ENCODE measurements at regions not wholly inside any gene's neighbourhood (a gene's known extent, or its start where the extent isn't known, plus 50 kb on each side); places are given as distances from the start of the nearest gene placed in this dataset.

- no CpG with 5 or more reads among the region's 4 CpGs for WGBS, 2 donors (ENCODE audit: extremely low coverage in 2 of 2, insufficient read length in 2 of 2, insufficient replicate concordance in 1 of 2)
These were observed 142.4 kb downstream of the ANXA5 start for GRCh38 chr4:121554382-121554781.

GRCh38 chr4:121551881-121552280, 144.9 kb downstream of the ANXA5 start:
- no peaks in the 10 kb centered on the region for H3K79me1 ChIP-seq (ENCODE audit: low read depth, low read length)
- no peak overlapping the region for H3K23ac ChIP-seq (ENCODE audit: low read depth, low read length, poor library complexity)
- H3K9ac ChIP-seq (ENCODE audit: low read depth, low read length, poor library complexity), result no peak overlapping the region
- H2BK15ac ChIP-seq (ENCODE audit: low read length), result no peak overlapping the region
- no CpG with 5 or more reads among the region's 1 CpG for WGBS, 2 donors (ENCODE audit: extremely low coverage in 2 of 2, insufficient read length in 2 of 2, insufficient replicate concordance in 1 of 2)
- H3K36me3 ChIP-seq (replicated peaks in 1 of 2; ENCODE audit: control insufficient read depth in 2 of 2, insufficient read depth in 2 of 2, low read length in 2 of 2), result no peaks in the 10 kb centered on the region
- H2AK5ac ChIP-seq (ENCODE audit: low read depth, low read length), result no peak overlapping the region
- no peak overlapping the region for H3K27ac ChIP-seq (replicated peaks; ENCODE audit: low read length)
- no peak overlapping the region for H3K4ac ChIP-seq (ENCODE audit: low read length)
- no peak overlapping the region for H2BK5ac ChIP-seq (ENCODE audit: low read length)
- H4K91ac ChIP-seq (ENCODE audit: low read depth, low read length, poor library complexity), result no peak overlapping the region
- no peaks in the 10 kb centered on the region for H3K27me3 ChIP-seq (ENCODE audit: control insufficient read depth in 3 of 3, insufficient read depth in 3 of 3, low read depth in 1 of 3, low read length in 3 of 3)
- no peak overlapping the region for H3K14ac ChIP-seq (ENCODE audit: low read length)
- no peak overlapping the region for H3K18ac ChIP-seq (ENCODE audit: low read length)
- no peaks in the 10 kb centered on the region for H3K9me3 ChIP-seq (replicated peaks in 1 of 2; ENCODE audit: control insufficient read depth in 2 of 2, insufficient read depth in 1 of 2, low read depth in 1 of 2, low read length in 2 of 2)
- H4K8ac ChIP-seq (ENCODE audit: low read depth, low read length), result no peak overlapping the region
- no peak overlapping the region for H2BK12ac ChIP-seq (ENCODE audit: low read length)
- no peak for DNase-seq (ENCODE audit: low spot score)
- no peak overlapping the region for H3K4me2 ChIP-seq (ENCODE audit: insufficient read depth, low read length, poor library complexity, severe bottlenecking)
- no peak overlapping the region for H2AFZ ChIP-seq (ENCODE audit: low read length)
- H3K4me3 ChIP-seq (ENCODE audit: low read length in 2 of 2), result no peak overlapping the region
- no peaks in the 10 kb centered on the region for H3K4me1 ChIP-seq (ENCODE audit: control insufficient read depth in 2 of 2, insufficient read depth in 1 of 2, low read depth in 1 of 2, low read length in 2 of 2)
- H2BK120ac ChIP-seq (ENCODE audit: low read depth, low read length), result no peak overlapping the region

More at GRCh38 chr4:121554382-121554781, 142.4 kb downstream of the ANXA5 start:
- Histone ChIP-seq H3K79me1 (ENCODE audit: low read depth, low read length) (no peaks in the 10 kb centered on the region), H3K9ac (ENCODE audit: low read depth, low read length, poor library complexity) (no peak overlapping the region), H2BK5ac (ENCODE audit: low read length) (no peak overlapping the region), H2BK120ac (ENCODE audit: low read depth, low read length) (no peak overlapping the region), H4K91ac (ENCODE audit: low read depth, low read length, poor library complexity) (no peak overlapping the region), H3K9me3 (replicated peaks in 1 of 2; ENCODE audit: control insufficient read depth in 2 of 2, insufficient read depth in 1 of 2, low read depth in 1 of 2, low read length in 2 of 2) (no peaks in the 10 kb centered on the region), H3K4me1 (ENCODE audit: control insufficient read depth in 2 of 2, insufficient read depth in 1 of 2, low read depth in 1 of 2, low read length in 2 of 2) (peaks cover 0 to under 1% of the 10 kb centered on the region in 2 donors), H3K23ac (ENCODE audit: low read depth, low read length, poor library complexity) (no peak overlapping the region), H3K14ac (ENCODE audit: low read length) (no peak overlapping the region), H3K4me3 (ENCODE audit: low read length in 2 of 2) (no peak overlapping the region), H2BK12ac (ENCODE audit: low read length) (no peak overlapping the region), H4K8ac (ENCODE audit: low read depth, low read length) (no peak overlapping the region), H2AFZ (ENCODE audit: low read length) (no peak overlapping the region), H2AK5ac (ENCODE audit: low read depth, low read length) (no peak overlapping the region), H3K4ac (ENCODE audit: low read length) (no peak overlapping the region), H3K27ac (replicated peaks; ENCODE audit: low read length) (no peak overlapping the region), H3K4me2 (ENCODE audit: insufficient read depth, low read length, poor library complexity, severe bottlenecking) (no peak overlapping the region), H3K36me3 (replicated peaks in 1 of 2; ENCODE audit: control insufficient read depth in 2 of 2, insufficient read depth in 2 of 2, low read length in 2 of 2) (no peaks in the 10 kb centered on the region), H3K27me3 (ENCODE audit: control insufficient read depth in 3 of 3, insufficient read depth in 3 of 3, low read depth in 1 of 3, low read length in 3 of 3) (no peaks in the 10 kb centered on the region), H2BK15ac (ENCODE audit: low read length) (no peak overlapping the region), H3K18ac (ENCODE audit: low read length) (no peak overlapping the region)
- no peak for DNase-seq (ENCODE audit: low spot score)

GRCh38 chr4:121551271-121551670, 145.5 kb downstream of the ANXA5 start:
- no peak overlapping the region for H2BK120ac ChIP-seq (ENCODE audit: low read depth, low read length)
- WGBS, 2 donors (ENCODE audit: extremely low coverage in 2 of 2, insufficient read length in 2 of 2, insufficient replicate concordance in 1 of 2), result no CpG with 5 or more reads among the region's 1 CpG
- H3K36me3 ChIP-seq (replicated peaks in 1 of 2; ENCODE audit: control insufficient read depth in 2 of 2, insufficient read depth in 2 of 2, low read length in 2 of 2), result no peaks in the 10 kb centered on the region
- no peak overlapping the region for H3K4ac ChIP-seq (ENCODE audit: low read length)
- no peak overlapping the region for H2AFZ ChIP-seq (ENCODE audit: low read length)
- no peaks in the 10 kb centered on the region for H3K4me1 ChIP-seq (ENCODE audit: control insufficient read depth in 2 of 2, insufficient read depth in 1 of 2, low read depth in 1 of 2, low read length in 2 of 2)
- no peaks in the 10 kb centered on the region for H3K79me1 ChIP-seq (ENCODE audit: low read depth, low read length)
- H3K4me3 ChIP-seq (ENCODE audit: low read length in 2 of 2), result no peak overlapping the region
- no peak for DNase-seq (ENCODE audit: low spot score)
- no peak overlapping the region for H4K8ac ChIP-seq (ENCODE audit: low read depth, low read length)
- no peak overlapping the region for H4K91ac ChIP-seq (ENCODE audit: low read depth, low read length, poor library complexity)
- H2AK5ac ChIP-seq (ENCODE audit: low read depth, low read length), result no peak overlapping the region
- no peak overlapping the region for H2BK5ac ChIP-seq (ENCODE audit: low read length)
- no peak overlapping the region for H3K14ac ChIP-seq (ENCODE audit: low read length)
- H3K9ac ChIP-seq (ENCODE audit: low read depth, low read length, poor library complexity), result no peak overlapping the region
- H3K4me2 ChIP-seq (ENCODE audit: insufficient read depth, low read length, poor library complexity, severe bottlenecking), result no peak overlapping the region
- no peak overlapping the region for H2BK12ac ChIP-seq (ENCODE audit: low read length)
- H2BK15ac ChIP-seq (ENCODE audit: low read length), result no peak overlapping the region
- no peak overlapping the region for H3K23ac ChIP-seq (ENCODE audit: low read depth, low read length, poor library complexity)
- H3K27me3 ChIP-seq (ENCODE audit: control insufficient read depth in 3 of 3, insufficient read depth in 3 of 3, low read depth in 1 of 3, low read length in 3 of 3), result no peaks in the 10 kb centered on the region
- H3K27ac ChIP-seq (replicated peaks; ENCODE audit: low read length), result no peak overlapping the region
- no peak overlapping the region for H3K18ac ChIP-seq (ENCODE audit: low read length)
- H3K9me3 ChIP-seq (replicated peaks in 1 of 2; ENCODE audit: control insufficient read depth in 2 of 2, insufficient read depth in 1 of 2, low read depth in 1 of 2, low read length in 2 of 2), result no peaks in the 10 kb centered on the region

GRCh38 chr4:121541696-121542095, 155.1 kb downstream of the ANXA5 start:
- H2BK15ac ChIP-seq (ENCODE audit: low read length), result no peak overlapping the region
- H3K14ac ChIP-seq (ENCODE audit: low read length), result no peak overlapping the region
- no peak overlapping the region for H2AFZ ChIP-seq (ENCODE audit: low read length)
- H3K79me1 ChIP-seq (ENCODE audit: low read depth, low read length), result no peaks in the 10 kb centered on the region
- no peaks in the 10 kb centered on the region for H3K27me3 ChIP-seq (ENCODE audit: control insufficient read depth in 3 of 3, insufficient read depth in 3 of 3, low read depth in 1 of 3, low read length in 3 of 3)
- no peak for DNase-seq (ENCODE audit: low spot score)
- H2BK120ac ChIP-seq (ENCODE audit: low read depth, low read length), result no peak overlapping the region
- no peak overlapping the region for H3K4me2 ChIP-seq (ENCODE audit: insufficient read depth, low read length, poor library complexity, severe bottlenecking)
- H3K4me1 ChIP-seq (ENCODE audit: control insufficient read depth in 2 of 2, insufficient read depth in 1 of 2, low read depth in 1 of 2, low read length in 2 of 2), result no peaks in the 10 kb centered on the region
- no peak overlapping the region for H3K23ac ChIP-seq (ENCODE audit: low read depth, low read length, poor library complexity)
- H2BK5ac ChIP-seq (ENCODE audit: low read length), result no peak overlapping the region
- no peak overlapping the region for H4K8ac ChIP-seq (ENCODE audit: low read depth, low read length)
- no peaks in the 10 kb centered on the region for H3K9me3 ChIP-seq (replicated peaks in 1 of 2; ENCODE audit: control insufficient read depth in 2 of 2, insufficient read depth in 1 of 2, low read depth in 1 of 2, low read length in 2 of 2)
- no peaks in the 10 kb centered on the region for H3K36me3 ChIP-seq (replicated peaks in 1 of 2; ENCODE audit: control insufficient read depth in 2 of 2, insufficient read depth in 2 of 2, low read length in 2 of 2)
- WGBS, 2 donors (ENCODE audit: extremely low coverage in 2 of 2, insufficient read length in 2 of 2, insufficient replicate concordance in 1 of 2), result no CpG with 5 or more reads among the region's 2 CpGs
- no peak overlapping the region for H3K4me3 ChIP-seq (ENCODE audit: low read length in 2 of 2)
- no peak overlapping the region for H2BK12ac ChIP-seq (ENCODE audit: low read length)
- H3K9ac ChIP-seq (ENCODE audit: low read depth, low read length, poor library complexity), result no peak overlapping the region
- no peak overlapping the region for H3K27ac ChIP-seq (replicated peaks; ENCODE audit: low read length)
- H4K91ac ChIP-seq (ENCODE audit: low read depth, low read length, poor library complexity), result no peak overlapping the region
- H2AK5ac ChIP-seq (ENCODE audit: low read depth, low read length), result no peak overlapping the region
- no peak overlapping the region for H3K18ac ChIP-seq (ENCODE audit: low read length)
- H3K4ac ChIP-seq (ENCODE audit: low read length), result no peak overlapping the region

Data from neuronal stem cell (in vitro differentiated cells).